ENCODE measurements at regions not wholly inside any gene's neighbourhood (a gene's known extent, or its start where the extent isn't known, plus 50 kb on each side); places are given as distances from the start of the nearest gene placed in this dataset.

- ChIA-PET CTCF (interaction anchor here (0.9 to 4.3 kb wide), 3 partner anchors 20 to 169 kb away, joined by 3 to 33 read pairs (median 4); no protein-coding TSS in a partner anchor), POLR2A (no interaction called here)
These were observed 103.9 kb upstream of the SEC14L1 start for GRCh38 chr17:77036841-77037381.

DNA sequence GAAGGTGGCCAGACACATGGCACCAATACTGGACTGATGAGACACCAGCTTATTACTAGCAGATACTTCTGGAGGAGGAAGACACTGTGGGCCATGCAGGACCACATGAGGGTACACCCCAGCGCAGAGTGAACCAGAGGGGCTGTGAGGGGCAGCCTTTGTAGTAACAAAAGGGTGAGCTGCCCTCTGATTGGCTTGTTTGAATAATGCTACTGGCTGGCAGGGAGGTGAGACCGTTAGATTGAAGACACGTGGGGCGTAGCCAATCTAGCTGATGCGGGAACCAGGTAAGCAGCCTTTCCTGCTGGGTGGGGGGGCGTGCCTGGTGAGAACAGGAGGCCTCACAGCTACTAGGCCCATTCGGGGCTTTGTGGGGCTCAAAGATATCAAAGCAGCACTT lies 102.8 kb upstream of the SEC14L1 start:
- Mint-ChIP-seq H3K4me3 (no peak overlapping the region), H3K27ac (no peak overlapping the region), H3K36me3 (no peaks in the 10 kb centered on the region), H3K27me3 (ENCODE audit: low read depth) (no peaks in the 10 kb centered on the region; the same call in 1 of the 2 replicates), H3K4me1 (no peaks in the 10 kb centered on the region), H3K9me3 (no peaks in the 10 kb centered on the region)
- ATAC-seq (no peak), DNase-seq (ENCODE audit: low spot score) (no peak)
- POLR2A ChIA-PET, result interaction anchor here (0.5 kb wide), 1 partner anchor 129 kb away, joined by 3 read pairs; no protein-coding TSS in a partner anchor
- CTCF ChIA-PET, result interaction anchor here (0.6 to 4.3 kb wide), 2 partner anchors 19 to 21 kb away, joined by 3 to 33 read pairs; no protein-coding TSS in a partner anchor
- no peak for TF ChIP-seq E2F4 (CRISPR knock-in tag; IDR thresholded peaks at IDR 0.05; ENCODE audit: borderline replicate concordance, low read depth)

More at GRCh38 chr17:77036841-77037381, 103.9 kb upstream of the SEC14L1 start:
- no peaks in the 10 kb centered on the region for H3K36me3 Mint-ChIP-seq
- no peaks in the 10 kb centered on the region for H3K4me1 Mint-ChIP-seq
- ATAC-seq, result no peak
- no peaks in the 10 kb centered on the region; the same call in 1 of the 2 replicates for H3K27me3 Mint-ChIP-seq (ENCODE audit: low read depth)
- H3K9me3 Mint-ChIP-seq, result peaks cover 3% of the 10 kb centered on the region
- no peak for DNase-seq (ENCODE audit: low spot score)
- TF ChIP-seq PRRX2 (CRISPR knock-in tag; IDR thresholded peaks at IDR 0.05) (no peak), IRF1 (CRISPR knock-in tag; IDR thresholded peaks at IDR 0.05) (no peak), FOXK1 (CRISPR knock-in tag; IDR thresholded peaks at IDR 0.05) (no peak), SMAD4 (CRISPR knock-in tag; IDR thresholded peaks at IDR 0.05) (no peak), NFE2L1 (CRISPR knock-in tag; IDR thresholded peaks at IDR 0.05) (no peak), JAZF1 (CRISPR knock-in tag; IDR thresholded peaks at IDR 0.05) (no peak), SP1 (CRISPR knock-in tag; conservative IDR thresholded peaks at IDR 0.05) (no peak), EMX1 (CRISPR knock-in tag; IDR thresholded peaks at IDR 0.05) (no peak), E2F5 (CRISPR knock-in tag; IDR thresholded peaks at IDR 0.05) (no peak), GABPB1 (CRISPR knock-in tag; IDR thresholded peaks at IDR 0.05) (no peak), PREB (CRISPR knock-in tag; IDR thresholded peaks at IDR 0.05; ENCODE audit: borderline replicate concordance) (no peak), FOXP1 (CRISPR knock-in tag; IDR thresholded peaks at IDR 0.05; ENCODE audit: borderline replicate concordance) (no peak)
- TF ChIP-seq, protein P1, sequence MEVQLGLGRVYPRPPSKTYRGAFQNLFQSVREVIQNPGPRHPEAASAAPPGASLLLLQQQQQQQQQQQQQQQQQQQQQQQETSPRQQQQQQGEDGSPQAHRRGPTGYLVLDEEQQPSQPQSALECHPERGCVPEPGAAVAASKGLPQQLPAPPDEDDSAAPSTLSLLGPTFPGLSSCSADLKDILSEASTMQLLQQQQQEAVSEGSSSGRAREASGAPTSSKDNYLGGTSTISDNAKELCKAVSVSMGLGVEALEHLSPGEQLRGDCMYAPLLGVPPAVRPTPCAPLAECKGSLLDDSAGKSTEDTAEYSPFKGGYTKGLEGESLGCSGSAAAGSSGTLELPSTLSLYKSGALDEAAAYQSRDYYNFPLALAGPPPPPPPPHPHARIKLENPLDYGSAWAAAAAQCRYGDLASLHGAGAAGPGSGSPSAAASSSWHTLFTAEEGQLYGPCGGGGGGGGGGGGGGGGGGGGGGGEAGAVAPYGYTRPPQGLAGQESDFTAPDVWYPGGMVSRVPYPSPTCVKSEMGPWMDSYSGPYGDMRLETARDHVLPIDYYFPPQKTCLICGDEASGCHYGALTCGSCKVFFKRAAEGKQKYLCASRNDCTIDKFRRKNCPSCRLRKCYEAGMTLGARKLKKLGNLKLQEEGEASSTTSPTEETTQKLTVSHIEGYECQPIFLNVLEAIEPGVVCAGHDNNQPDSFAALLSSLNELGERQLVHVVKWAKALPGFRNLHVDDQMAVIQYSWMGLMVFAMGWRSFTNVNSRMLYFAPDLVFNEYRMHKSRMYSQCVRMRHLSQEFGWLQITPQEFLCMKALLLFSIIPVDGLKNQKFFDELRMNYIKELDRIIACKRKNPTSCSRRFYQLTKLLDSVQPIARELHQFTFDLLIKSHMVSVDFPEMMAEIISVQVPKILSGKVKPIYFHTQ (CRISPR knock-in tag; IDR thresholded peaks at IDR 0.05), result no peak
- no peak overlapping the region for H3K4me3 Mint-ChIP-seq
- no peak overlapping the region for H3K27ac Mint-ChIP-seq

DNA sequence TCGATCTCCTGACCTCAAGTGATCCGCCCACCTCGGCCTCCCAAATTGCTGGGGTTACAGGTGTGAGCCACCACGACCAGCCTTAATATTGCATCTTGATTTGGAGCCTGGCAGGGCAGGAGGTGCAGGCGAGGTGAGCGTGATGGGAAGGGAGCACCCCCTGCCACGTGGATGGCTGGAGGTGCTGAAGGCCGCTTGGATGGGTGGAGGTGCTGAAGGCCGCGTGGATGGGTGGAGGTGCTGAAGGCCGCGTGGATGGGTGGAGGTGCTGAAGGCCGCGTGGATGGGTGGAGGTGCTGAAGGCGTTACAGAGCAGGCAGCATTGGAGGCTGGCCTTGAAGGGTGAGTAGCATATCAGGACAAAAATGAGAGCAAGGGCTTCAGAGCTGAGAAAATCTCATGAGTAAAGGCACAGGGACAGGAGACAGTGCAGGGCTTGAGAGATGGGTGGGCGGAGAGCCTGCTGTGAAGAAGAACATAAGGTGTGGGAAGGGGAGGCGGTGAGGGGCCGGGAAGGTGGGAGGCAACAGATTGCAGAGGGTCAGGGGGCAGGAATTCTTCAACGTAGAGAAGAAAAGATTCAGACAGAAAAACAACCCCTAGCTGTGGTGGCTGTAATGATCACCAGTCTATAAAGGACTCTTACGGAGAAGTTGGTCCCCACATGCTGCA lies 101.7 kb upstream of the SEC14L1 start:
- Mint-ChIP-seq H3K4me1 (no peaks in the 10 kb centered on the region), H3K27me3 (ENCODE audit: low read depth) (no peaks in the 10 kb centered on the region; the same call in 1 of the 2 replicates), H3K4me3 (no peak overlapping the region), H3K9me3 (peaks cover 4% of the 10 kb centered on the region), H3K27ac (no peak overlapping the region), H3K36me3 (peaks cover 4% of the 10 kb centered on the region)
- no peak for DNase-seq (ENCODE audit: low spot score)
- TF ChIP-seq SMAD4 (CRISPR knock-in tag; IDR thresholded peaks at IDR 0.05) (no peak), ATF1 (CRISPR knock-in tag; IDR thresholded peaks at IDR 0.05) (no peak)
- CTCF ChIA-PET, result no interaction called here
- ATAC-seq, result no peak
- POLR2A ChIA-PET, result no interaction called here
